H9 (cell line): ENCODE measurements at regions not wholly inside any gene's neighbourhood (a gene's known extent, or its start where the extent isn't known, plus 50 kb on each side); places are given as distances from the start of the nearest gene placed in this dataset.

Source experiments
- DNase-seq: peaks from one replicate; pipeline ENCODE4 v3.0.0-alpha.2; 2017
- H2AFZ ChIP-seq: one replicate; pipeline ENCODE4 v1.6.1; 2013; ENCODE audit warnings: mild to moderate bottlenecking, low read length, control low read depth, moderate library complexity
- H2AK5ac ChIP-seq: 2 replicates; pipeline ENCODE4 v1.6.1; 2013; ENCODE audit warnings: low read length, control low read depth, mixed read lengths; ENCODE audit not compliant: insufficient read length
- H2BK120ac ChIP-seq: one replicate; pipeline ENCODE4 v1.6.1; 2013; ENCODE audit warnings: low read depth, mild to moderate bottlenecking, low read length, control low read depth, inconsistent platforms; ENCODE audit not compliant: poor library complexity, severe bottlenecking
- H2BK12ac ChIP-seq: 2 replicates; pipeline ENCODE4 v1.6.1; 2013; ENCODE audit warnings: low read length, control low read depth, mixed read lengths, low read depth; ENCODE audit not compliant: insufficient read length
- H2BK15ac ChIP-seq: 2 replicates; pipeline ENCODE4 v1.6.1; 2013; ENCODE audit warnings: low read depth, low read length, control low read depth
- H2BK20ac ChIP-seq: one replicate; pipeline ENCODE4 v1.6.1; 2013; ENCODE audit warnings: low read depth, mild to moderate bottlenecking, low read length, control low read depth, inconsistent platforms; ENCODE audit not compliant: poor library complexity, severe bottlenecking
- H2BK5ac ChIP-seq: 2 replicates; pipeline ENCODE4 v1.6.1; 2013; ENCODE audit warnings: low read length, control low read depth, mixed read lengths; ENCODE audit not compliant: insufficient read length
- H3K14ac ChIP-seq: 2 replicates; pipeline ENCODE4 v1.6.1; 2013; ENCODE audit warnings: low read length, control low read depth; ENCODE audit not compliant: insufficient read depth
- H3K18ac ChIP-seq: 2 replicates; pipeline ENCODE4 v1.6.1; 2013; ENCODE audit warnings: low read depth, mild to moderate bottlenecking, mixed read lengths, low read length, control low read depth; ENCODE audit not compliant: insufficient read length
- H3K23ac ChIP-seq: 2 replicates; pipeline ENCODE4 v1.6.1; 2013; ENCODE audit warnings: low read length, control low read depth, mixed read lengths, low read depth; ENCODE audit not compliant: insufficient read length
- H3K23me2 ChIP-seq: 2 replicates; pipeline ENCODE4 v1.6.1; 2013; ENCODE audit warnings: low read depth, mild to moderate bottlenecking, mixed read lengths, low read length, control low read depth; ENCODE audit not compliant: insufficient read length, poor library complexity, severe bottlenecking
- H3K27ac ChIP-seq: 2 replicates; pipeline ENCODE4 v1.5.1; 2013; ENCODE audit warnings: low read length, control low read depth, mixed read lengths, low read depth; ENCODE audit not compliant: insufficient read length
- H3K27me3 ChIP-seq: 2 replicates; pipeline ENCODE4 v1.6.1; 2013; ENCODE audit warnings: low read length, control low read depth, inconsistent platforms; ENCODE audit not compliant: insufficient read depth
- H3K4ac ChIP-seq: 2 replicates; pipeline ENCODE4 v1.6.1; 2013; ENCODE audit warnings: low read depth, mild to moderate bottlenecking, control low read depth, inconsistent platforms, low read length, moderate library complexity
- H3K4me1 ChIP-seq: 2 replicates; pipeline ENCODE4 v1.6.1; 2013; ENCODE audit warnings: low read length, control low read depth, inconsistent platforms; ENCODE audit not compliant: insufficient read depth
- H3K4me2 ChIP-seq: 2 replicates; pipeline ENCODE4 v1.6.1; 2013; ENCODE audit warnings: low read length, control low read depth, mixed read lengths; ENCODE audit not compliant: insufficient read length, insufficient read depth
- H3K56ac ChIP-seq: 2 replicates; pipeline ENCODE4 v1.6.1; 2013; ENCODE audit warnings: low read depth, mild to moderate bottlenecking, mixed read lengths, low read length, control low read depth; ENCODE audit not compliant: insufficient read length
- H3K79me1 ChIP-seq: 2 replicates; pipeline ENCODE4 v1.6.1; 2013; ENCODE audit warnings: low read depth, mild to moderate bottlenecking, moderate library complexity, low read length, control low read depth, inconsistent platforms; ENCODE audit not compliant: insufficient read depth, poor library complexity, severe bottlenecking
- H3K79me2 ChIP-seq: 2 replicates; pipeline ENCODE4 v1.6.1; 2013; ENCODE audit warnings: low read length, control low read depth, inconsistent platforms; ENCODE audit not compliant: insufficient read depth
- H3K9ac ChIP-seq: 2 replicates; pipeline ENCODE4 v1.6.1; 2013; ENCODE audit warnings: low read length, control low read depth, mixed read lengths; ENCODE audit not compliant: insufficient read length; ENCODE audit errors: extremely low read depth
- H3K9me3 ChIP-seq: one replicate; pipeline ENCODE4 v1.6.1; 2013; ENCODE audit warnings: low read depth, low read length, inconsistent platforms; ENCODE audit not compliant: control insufficient read depth
- H3T11ph ChIP-seq: one replicate; pipeline ENCODE4 v1.6.1; 2013; ENCODE audit warnings: mild to moderate bottlenecking, low read length, control low read depth, inconsistent platforms
- H4K20me1 ChIP-seq: one replicate; pipeline ENCODE4 v1.6.1; 2013; ENCODE audit not compliant: control insufficient read depth, insufficient read length, insufficient read depth
- H4K5ac ChIP-seq: 2 replicates; pipeline ENCODE4 v1.6.1; 2013; ENCODE audit warnings: low read depth, mild to moderate bottlenecking, mixed read lengths, low read length, control low read depth; ENCODE audit not compliant: insufficient read length
- H4K8ac ChIP-seq: replicated peaks from 2 replicates; pipeline ENCODE4 v1.6.1; 2013; ENCODE audit warnings: low read length, control low read depth, mixed read lengths, low read depth; ENCODE audit not compliant: insufficient read length
- H4K91ac ChIP-seq: 2 replicates; pipeline ENCODE4 v1.6.1; 2013; ENCODE audit warnings: low read depth, mild to moderate bottlenecking, moderate library complexity, mixed read lengths, low read length, control low read depth; ENCODE audit not compliant: insufficient read length
- H3K27ac Mint-ChIP-seq, 3 experiments: 2 replicates in 2 of 3; 3 replicates in 1 of 3; pipeline ENCODE4 v1.8.0; 2020 to 2021; ENCODE audit warnings: mixed read lengths in 3 of 3, mild to moderate bottlenecking in 1 of 3, moderate library complexity in 1 of 3
- H3K27me3 Mint-ChIP-seq: 2 replicates; pipeline ENCODE4 v1.8.0; 2021; ENCODE audit warnings: low read depth, mild to moderate bottlenecking, moderate library complexity, mixed read lengths
- H3K36me3 Mint-ChIP-seq, 3 experiments: 2 replicates in 2 of 3; 3 replicates in 1 of 3; pipeline ENCODE4 v1.8.0; 2020 to 2021; ENCODE audit warnings: low read depth in 3 of 3, mixed read lengths in 3 of 3; ENCODE audit not compliant: insufficient read depth in 1 of 3
- H3K4me1 Mint-ChIP-seq, 2 experiments: 2 replicates each; pipeline ENCODE4 v1.8.0; 2020; ENCODE audit warnings: mixed read lengths in 2 of 2
- H3K4me3 Mint-ChIP-seq, 2 experiments: 2 replicates in 1 of 2; 3 replicates in 1 of 2; pipeline ENCODE4 v1.8.0; 2020 to 2021; ENCODE audit warnings: mild to moderate bottlenecking in 2 of 2, mixed read lengths in 2 of 2, moderate library complexity in 1 of 2
- H3K9me3 Mint-ChIP-seq, 2 experiments: 2 replicates in 1 of 2; 3 replicates in 1 of 2; pipeline ENCODE4 v1.8.0; 2020; ENCODE audit warnings: mild to moderate bottlenecking in 2 of 2, mixed read lengths in 2 of 2, moderate library complexity in 1 of 2
- WGBS: extraction: QIAGEN DNeasy Blood & Tissue Kit; methylation state at CpG from one replicate; pipeline ENCODE4 v1.1.7; 2013; ENCODE audit warnings: missing lambda C conversion rate, low lambda C conversion rate, mixed read lengths; ENCODE audit not compliant: insufficient read length; ENCODE audit errors: extremely low coverage; 5-methylcytosine and 5-hydroxymethylcytosine counted together
- TF ChIP-seq, protein P1 (sequence below): fragments of 200-600 bp; sonication (generic); conservative IDR thresholded peaks from 3 replicates; pipeline ENCODE4 v1.8.0; 2021; ENCODE audit warnings: antibody characterized with exemption, mild to moderate bottlenecking

GRCh38 chr21:43317254-43317748 is 109.6 kb downstream of the SIK1 start:
- Histone ChIP-seq H3K9me3 (no peaks in the 10 kb centered on the region), H3K14ac (no peak overlapping the region), H3K18ac (no peak overlapping the region), H2AK5ac (no peak overlapping the region), H3K79me2 (no peaks in the 10 kb centered on the region), H4K8ac (no peak overlapping the region), H2BK20ac (no peak overlapping the region), H3T11ph (no peak overlapping the region), H3K79me1 (no peaks in the 10 kb centered on the region), H2BK120ac (no peak overlapping the region), H3K4me2 (no peak overlapping the region), H3K27me3 (no peaks in the 10 kb centered on the region), H2BK15ac (no peak overlapping the region), H2BK12ac (no peak overlapping the region), H2AFZ (no peak overlapping the region), H4K5ac (no peak overlapping the region), H3K27ac (no peak overlapping the region), H4K91ac (no peak overlapping the region), H3K9ac (no peak overlapping the region), H3K23me2 (no peaks in the 10 kb centered on the region), H3K56ac (no peak overlapping the region), H3K4me1 (peaks cover 3% of the 10 kb centered on the region; the same call in 1 of the 2 replicates), H3K4ac (no peak overlapping the region), H4K20me1 (no peaks in the 10 kb centered on the region), H3K23ac (no peak overlapping the region), H2BK5ac (no peak overlapping the region)
- H3K36me3 Mint-ChIP-seq: peaks cover 2 to 15% (median 4%) of the 10 kb centered on the region in 3 experiments; a peak in 4 of 7 replicates
- WGBS: no CpG with 5 or more reads among the region's 11 CpGs
- no peak for DNase-seq
- no peak overlapping the region for H3K4me3 Mint-ChIP-seq
- peaks cover 7% of the 10 kb centered on the region for H3K27me3 Mint-ChIP-seq
- TF ChIP-seq, protein P1, sequence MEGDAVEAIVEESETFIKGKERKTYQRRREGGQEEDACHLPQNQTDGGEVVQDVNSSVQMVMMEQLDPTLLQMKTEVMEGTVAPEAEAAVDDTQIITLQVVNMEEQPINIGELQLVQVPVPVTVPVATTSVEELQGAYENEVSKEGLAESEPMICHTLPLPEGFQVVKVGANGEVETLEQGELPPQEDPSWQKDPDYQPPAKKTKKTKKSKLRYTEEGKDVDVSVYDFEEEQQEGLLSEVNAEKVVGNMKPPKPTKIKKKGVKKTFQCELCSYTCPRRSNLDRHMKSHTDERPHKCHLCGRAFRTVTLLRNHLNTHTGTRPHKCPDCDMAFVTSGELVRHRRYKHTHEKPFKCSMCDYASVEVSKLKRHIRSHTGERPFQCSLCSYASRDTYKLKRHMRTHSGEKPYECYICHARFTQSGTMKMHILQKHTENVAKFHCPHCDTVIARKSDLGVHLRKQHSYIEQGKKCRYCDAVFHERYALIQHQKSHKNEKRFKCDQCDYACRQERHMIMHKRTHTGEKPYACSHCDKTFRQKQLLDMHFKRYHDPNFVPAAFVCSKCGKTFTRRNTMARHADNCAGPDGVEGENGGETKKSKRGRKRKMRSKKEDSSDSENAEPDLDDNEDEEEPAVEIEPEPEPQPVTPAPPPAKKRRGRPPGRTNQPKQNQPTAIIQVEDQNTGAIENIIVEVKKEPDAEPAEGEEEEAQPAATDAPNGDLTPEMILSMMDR: no peak
- H3K27ac Mint-ChIP-seq: no peak overlapping the region
- H3K4me1 Mint-ChIP-seq: peaks cover 15 to 23% of the 10 kb centered on the region in 2 experiments
- peaks cover 14 to 23% of the 10 kb centered on the region in 2 experiments for H3K9me3 Mint-ChIP-seq
